HG02973 (cell line): ENCODE measurements at regions not wholly inside any gene's neighbourhood (a gene's known extent, or its start where the extent isn't known, plus 50 kb on each side); places are given as distances from the start of the nearest gene placed in this dataset.

Experiments
- ATAC-seq: cut with Tn5 transposase; IDR thresholded peaks from one replicate; pipeline ENCODE4 v1.9.1; 2021; ENCODE audit warnings: moderate library complexity; ENCODE audit not compliant: unreplicated experiment

GRCh38 chr7:46565253-46566096, 644.4 kb upstream of the IGFBP3 start:
- ATAC-seq = no peak

GRCh38 chr7:46559194-46559832, 638.2 kb upstream of the IGFBP3 start:
- no peak for ATAC-seq

GRCh38 chr7:46558482-46559193, 637.6 kb upstream of the IGFBP3 start:
- no peak for ATAC-seq

- ATAC-seq = no peak
Observed at GRCh38 chr7:46557781-46558180, 636.7 kb upstream of the IGFBP3 start.

GRCh38 chr7:46557295-46557711, 636.2 kb upstream of the IGFBP3 start:
- ATAC-seq = no peak

- ATAC-seq = no peak
Observed at GRCh38 chr7:46554688-46555422, 633.8 kb upstream of the IGFBP3 start.

GRCh38 chr7:46551603-46552002, 630.5 kb upstream of the IGFBP3 start:
- ATAC-seq = no peak

- no peak for ATAC-seq
Observed at GRCh38 chr7:46550864-46551263, 629.8 kb upstream of the IGFBP3 start.

GRCh38 chr7:46549892-46550639, 629.0 kb upstream of the IGFBP3 start:
- no peak for ATAC-seq

- no peak for ATAC-seq
Observed at GRCh38 chr7:46549347-46549746, 628.3 kb upstream of the IGFBP3 start.

GRCh38 chr7:46547044-46547443, 626.0 kb upstream of the IGFBP3 start:
- ATAC-seq = no peak

- ATAC-seq = no peak
Observed at GRCh38 chr7:46545790-46546189, 624.7 kb upstream of the IGFBP3 start.

GRCh38 chr7:46544396-46545008, 623.4 kb upstream of the IGFBP3 start:
- no peak for ATAC-seq

- ATAC-seq = no peak
Observed at GRCh38 chr7:46542076-46542475, 621.0 kb upstream of the IGFBP3 start.

- ATAC-seq = no peak
Observed at GRCh38 chr7:46539892-46540483, 618.9 kb upstream of the IGFBP3 start.

- no peak for ATAC-seq
Observed at GRCh38 chr7:46537191-46537905, 616.3 kb upstream of the IGFBP3 start.

GRCh38 chr7:46534664-46535588, 613.9 kb upstream of the IGFBP3 start:
- no peak for ATAC-seq

- ATAC-seq = no peak
Observed at GRCh38 chr7:46533946-46534345, 612.9 kb upstream of the IGFBP3 start.
